IPS DF 6.9 (cell line): ENCODE measurements at regions not wholly inside any gene's neighbourhood (a gene's known extent, or its start where the extent isn't known, plus 50 kb on each side); places are given as distances from the start of the nearest gene placed in this dataset.
"Not testable (repeated sequence)": the region's sequence is repeated elsewhere in the genome, so short reads cannot be mapped to it uniquely, and the experiment has no call there.

ENCODE experiments used
- DNase-seq: peaks from one replicate; pipeline ENCODE4 v3.0.0-alpha.2; 2013; ENCODE audit warnings: low read depth, low spot score
- H3K27ac ChIP-seq: one replicate; pipeline ENCODE4 v1.5.1; 2013; ENCODE audit warnings: low read length, control low read depth
- H3K27me3 ChIP-seq: 2 replicates; pipeline ENCODE4 v1.6.1; 2013; ENCODE audit warnings: mild to moderate bottlenecking, low read length; ENCODE audit not compliant: control insufficient read depth, insufficient read depth
- H3K36me3 ChIP-seq: 2 replicates; pipeline ENCODE4 v1.6.1; 2013; ENCODE audit warnings: low read length; ENCODE audit not compliant: control insufficient read depth, insufficient read depth
- H3K4me1 ChIP-seq: 2 replicates; pipeline ENCODE4 v1.6.1; 2013; ENCODE audit warnings: low read length; ENCODE audit not compliant: control insufficient read depth, insufficient read depth
- H3K4me3 ChIP-seq: 2 replicates; pipeline ENCODE4 v1.5.1; 2013; ENCODE audit warnings: mild to moderate bottlenecking, low read length
- H3K9me3 ChIP-seq: 2 replicates; pipeline ENCODE4 v1.6.1; 2013; ENCODE audit warnings: low read length, inconsistent platforms; ENCODE audit not compliant: control insufficient read depth, insufficient read depth
- WGBS: extraction: QIAGEN DNeasy Blood & Tissue Kit; methylation state at CpG from one replicate; pipeline ENCODE4 v1.1.7; 2013; ENCODE audit warnings: mixed read lengths, missing lambda C conversion rate; ENCODE audit not compliant: insufficient read length, insufficient coverage; 5-methylcytosine and 5-hydroxymethylcytosine counted together

DNA sequence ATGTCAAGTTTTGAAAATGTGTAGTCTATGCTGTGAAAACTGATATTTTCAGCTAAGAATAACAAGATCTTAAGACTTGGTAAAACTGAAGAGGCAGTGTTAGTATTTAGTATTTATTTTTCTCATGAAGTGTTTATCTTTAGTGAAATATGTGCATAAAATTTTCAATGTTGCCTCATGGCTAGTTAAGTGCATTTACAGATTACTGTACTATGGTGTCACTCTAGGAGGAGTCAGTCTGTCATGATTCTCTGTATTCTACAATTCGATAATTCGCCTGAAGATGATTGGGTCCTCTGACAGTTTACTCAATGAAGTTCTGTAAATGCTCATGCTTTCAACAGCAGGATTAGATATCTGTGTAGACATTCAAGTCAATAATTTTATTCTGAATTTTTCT is 488.1 kb upstream of the GRM3 start:
- H3K4me3 ChIP-seq, result no peak overlapping the region
- DNase-seq, result no peak
- H3K36me3 ChIP-seq, result no peaks in the 10 kb centered on the region
- no CpG with 5 or more reads among the region's 2 CpGs for WGBS
- no peaks in the 10 kb centered on the region for H3K4me1 ChIP-seq
- no peak overlapping the region for H3K27ac ChIP-seq
- no peaks in the 10 kb centered on the region for H3K27me3 ChIP-seq
- H3K9me3 ChIP-seq, result no peaks in the 10 kb centered on the region

- no peak for DNase-seq
- Histone ChIP-seq H3K27me3 (no peaks in the 10 kb centered on the region), H3K4me1 (no peaks in the 10 kb centered on the region), H3K27ac (no peak overlapping the region), H3K36me3 (no peaks in the 10 kb centered on the region), H3K4me3 (no peak overlapping the region), H3K9me3 (no peaks in the 10 kb centered on the region)
- no CpG with 5 or more reads among the region's 2 CpGs for WGBS
Observed at GRCh38 chr7:86152926-86153325, 490.8 kb upstream of the GRM3 start.

DNA sequence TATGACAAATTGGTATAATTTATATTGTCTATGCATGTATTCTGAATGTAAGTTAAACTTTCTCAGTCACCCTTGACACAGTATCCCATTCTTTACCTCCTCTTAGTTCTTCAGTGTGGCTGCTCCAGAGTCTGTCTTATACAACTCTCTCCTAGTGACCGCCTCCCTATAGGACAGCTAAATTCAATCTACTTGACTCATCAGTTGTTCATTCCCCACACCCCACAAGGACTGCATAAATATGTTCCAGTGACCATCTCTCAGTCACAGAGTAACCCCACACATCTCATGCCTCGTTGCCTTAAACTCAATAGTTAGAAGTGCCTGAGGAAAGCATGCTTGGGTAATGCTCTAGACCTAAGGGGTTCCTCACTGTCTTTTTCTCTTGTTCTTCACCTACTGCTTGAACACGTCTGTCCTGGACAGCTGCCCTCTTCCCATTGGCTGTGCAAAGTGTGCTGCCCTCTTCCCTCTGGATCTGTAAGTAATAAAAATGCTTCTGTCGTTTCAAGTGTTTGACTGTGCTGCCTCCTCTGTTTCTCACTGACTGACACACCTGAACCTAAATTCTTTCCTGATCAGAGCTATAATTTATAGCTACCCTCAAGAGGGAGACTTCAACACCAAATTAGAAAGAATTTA is 494.6 kb upstream of the GRM3 start:
- H3K9me3 ChIP-seq, result no peaks in the 10 kb centered on the region
- no peak for DNase-seq
- no peak overlapping the region for H3K27ac ChIP-seq
- no peak overlapping the region for H3K4me3 ChIP-seq
- H3K4me1 ChIP-seq, result no peaks in the 10 kb centered on the region
- no peaks in the 10 kb centered on the region for H3K36me3 ChIP-seq
- no CpG with 5 or more reads among the region's 4 CpGs for WGBS
- no peaks in the 10 kb centered on the region for H3K27me3 ChIP-seq

GRCh38 chr7:86148501-86148900 is 495.2 kb upstream of the GRM3 start:
- no CpG with 5 or more reads among the region's 2 CpGs for WGBS
- Histone ChIP-seq H3K9me3 (no peaks in the 10 kb centered on the region), H3K27me3 (no peaks in the 10 kb centered on the region)

GRCh38 chr7:86137343-86137742 is 506.4 kb upstream of the GRM3 start:
- Histone ChIP-seq H3K27me3 (no peaks in the 10 kb centered on the region), H3K36me3 (no peaks in the 10 kb centered on the region), H3K4me3 (no peak overlapping the region), H3K9me3 (no peaks in the 10 kb centered on the region), H3K27ac (no peak overlapping the region), H3K4me1 (no peaks in the 10 kb centered on the region)
- no peak for DNase-seq

More at GRCh38 chr7:86148501-86148900, 495.2 kb upstream of the GRM3 start:
- no peak overlapping the region for H3K4me3 ChIP-seq
- no peaks in the 10 kb centered on the region for H3K36me3 ChIP-seq
- DNase-seq, result no peak
- H3K4me1 ChIP-seq, result no peaks in the 10 kb centered on the region
- no peak overlapping the region for H3K27ac ChIP-seq

- H3K4me3 ChIP-seq, result no peak overlapping the region
- H3K36me3 ChIP-seq, result no peaks in the 10 kb centered on the region
- no CpG with 5 or more reads among the region's 10 CpGs for WGBS
- H3K27ac ChIP-seq, result no peak overlapping the region
- H3K4me1 ChIP-seq, result no peaks in the 10 kb centered on the region
- H3K27me3 ChIP-seq, result no peaks in the 10 kb centered on the region
- no peak for DNase-seq
- H3K9me3 ChIP-seq, result no peaks in the 10 kb centered on the region
Observed at GRCh38 chr7:86130268-86130667, 513.4 kb upstream of the GRM3 start.

DNA sequence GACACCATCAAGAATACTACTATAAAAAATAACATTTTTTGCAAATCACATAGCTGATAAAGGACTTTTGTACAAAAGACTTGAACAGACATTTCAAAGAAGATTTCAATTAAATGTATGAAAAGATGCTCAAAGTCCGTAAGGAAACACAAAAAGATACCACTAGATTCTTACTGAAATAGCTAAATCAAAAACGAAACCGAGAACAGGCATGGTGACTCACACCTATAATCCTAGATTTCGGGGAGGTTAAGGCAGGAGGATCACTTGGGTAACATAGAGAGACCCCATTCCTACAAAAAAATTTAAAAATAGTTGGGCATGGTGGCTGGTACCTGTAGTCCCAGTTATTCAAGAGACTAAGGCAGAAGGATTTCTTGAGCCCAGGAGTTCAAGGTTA is 520.2 kb upstream of the GRM3 start:
- no CpG with 5 or more reads among the region's 4 CpGs for WGBS
- H3K27me3 ChIP-seq, result no peaks in the 10 kb centered on the region
- no peak for DNase-seq
- no peak overlapping the region for H3K4me3 ChIP-seq
- H3K9me3 ChIP-seq, result no peaks in the 10 kb centered on the region
- H3K27ac ChIP-seq, result no peak overlapping the region
- no peaks in the 10 kb centered on the region for H3K36me3 ChIP-seq
- H3K4me1 ChIP-seq, result no peaks in the 10 kb centered on the region

DNA sequence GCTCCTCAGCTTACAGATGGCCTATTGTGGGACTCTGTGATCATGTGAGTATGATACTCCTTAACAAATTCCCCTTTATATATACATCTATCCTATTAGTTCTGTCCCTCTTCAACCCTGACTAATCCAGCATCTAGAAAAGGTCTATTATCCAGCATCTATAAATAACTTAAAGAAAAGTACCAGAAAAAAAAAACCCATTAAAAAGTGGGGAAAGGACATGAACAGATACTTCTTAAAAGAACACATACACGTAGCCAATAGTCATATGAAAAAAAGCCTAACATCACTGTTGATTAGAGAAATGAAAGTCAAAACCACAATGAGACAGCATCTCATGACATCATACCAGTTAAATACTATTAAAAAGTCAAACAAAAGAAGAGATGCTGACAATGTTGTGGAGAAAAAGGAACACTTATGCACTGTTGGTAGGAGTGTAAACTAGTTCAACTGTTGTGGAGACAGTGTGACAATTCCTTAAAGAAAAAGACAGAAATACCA is 549.5 kb upstream of the GRM3 start:
- no peak overlapping the region for H3K27ac ChIP-seq
- H3K9me3 ChIP-seq, result no peaks in the 10 kb centered on the region
- H3K4me1 ChIP-seq, result no peaks in the 10 kb centered on the region
- H3K36me3 ChIP-seq, result no peaks in the 10 kb centered on the region
- H3K27me3 ChIP-seq, result no peaks in the 10 kb centered on the region
- H3K4me3 ChIP-seq, result no peak overlapping the region
- no CpG with 5 or more reads among the region's 1 CpG for WGBS
- no peak for DNase-seq

DNA sequence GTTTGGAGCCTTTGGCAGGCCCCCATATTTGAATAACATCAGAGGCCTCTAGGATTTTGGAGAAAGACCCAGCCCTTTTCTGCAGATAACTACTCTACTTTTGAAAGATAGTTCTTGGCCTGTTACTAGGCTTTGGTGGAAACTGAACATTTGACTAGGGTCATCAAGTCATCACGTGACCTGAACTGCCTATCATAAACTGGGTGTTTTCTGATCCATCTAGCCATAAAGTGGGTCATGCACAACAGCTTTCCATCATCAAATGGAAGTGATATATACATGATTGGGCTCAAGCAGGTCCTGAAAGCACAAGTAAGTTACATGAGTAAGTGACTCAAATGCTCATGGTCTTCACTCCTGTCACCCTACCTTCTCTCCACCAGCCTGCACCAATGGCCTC is 552.3 kb upstream of the GRM3 start:
- no peak for DNase-seq
- whole genome bisulfite sequencing, result no CpG with 5 or more reads among the region's 1 CpG
- H3K27me3 ChIP-seq, result no peaks in the 10 kb centered on the region
- H3K9me3 ChIP-seq, result no peaks in the 10 kb centered on the region
- H3K27ac ChIP-seq, result no peak overlapping the region
- no peaks in the 10 kb centered on the region for H3K4me1 ChIP-seq
- H3K36me3 ChIP-seq, result no peaks in the 10 kb centered on the region
- H3K4me3 ChIP-seq, result no peak overlapping the region

GRCh38 chr7:86089455-86089854 is 554.3 kb upstream of the GRM3 start:
- Histone ChIP-seq H3K36me3 (no peaks in the 10 kb centered on the region), H3K27ac (no peak overlapping the region), H3K4me3 (no peak overlapping the region), H3K4me1 (no peaks in the 10 kb centered on the region), H3K27me3 (no peaks in the 10 kb centered on the region), H3K9me3 (no peaks in the 10 kb centered on the region)
- no peak for DNase-seq
- no CpG with 5 or more reads among the region's 1 CpG for WGBS

DNA sequence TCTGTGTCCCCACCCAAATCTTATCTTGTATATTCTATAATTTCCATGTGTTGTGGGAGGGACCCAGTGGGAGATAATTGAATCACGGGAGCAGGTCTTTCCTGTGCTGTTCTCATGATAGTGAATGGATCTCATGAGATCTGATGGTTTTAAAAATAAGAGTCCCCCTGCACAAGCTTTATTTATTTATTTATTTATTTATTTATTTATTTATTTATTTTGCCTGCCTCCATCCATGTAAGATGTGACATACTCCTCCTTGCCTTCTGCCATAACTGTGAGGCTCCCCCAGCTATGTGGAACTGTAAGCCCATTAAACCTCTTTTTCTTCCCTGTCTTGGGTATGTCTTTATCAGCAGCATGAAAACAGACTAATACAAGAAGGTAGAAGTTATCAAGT is 579.1 kb upstream of the GRM3 start:
- not testable (repeated sequence) for H3K27ac ChIP-seq, H3K36me3 ChIP-seq, H3K4me3 ChIP-seq, H3K4me1 ChIP-seq, H3K9me3 ChIP-seq, H3K27me3 ChIP-seq, DNase-seq
- no CpG with 5 or more reads among the region's 1 CpG for WGBS
